Hepatocyte (in vitro differentiated cells): ENCODE measurements at regions not wholly inside any gene's neighbourhood (a gene's known extent, or its start where the extent isn't known, plus 50 kb on each side); places are given as distances from the start of the nearest gene placed in this dataset.
"Not testable (repeated sequence)": the region's sequence is repeated elsewhere in the genome, so short reads cannot be mapped to it uniquely, and the experiment has no call there.

Experiments
- DNase-seq: peaks from one replicate; pipeline ENCODE4 v3.0.0-alpha.2; 2016; ENCODE audit warnings: low spot score
- H2AFZ ChIP-seq: fragments of 200-600 bp; sonication (generic); 2 replicates; pipeline ENCODE4 v1.6.0; 2016; ENCODE audit warnings: antibody characterized with exemption, mild to moderate bottlenecking
- H3K27ac ChIP-seq: fragments of 200-600 bp; sonication (generic); 2 replicates; pipeline ENCODE4 v1.5.1; 2016; ENCODE audit warnings: mild to moderate bottlenecking
- H3K27me3 ChIP-seq: fragments of 200-600 bp; sonication (generic); 2 replicates; pipeline ENCODE4 v1.6.1; 2016
- H3K36me3 ChIP-seq: fragments of 200-600 bp; sonication (generic); replicated peaks from 2 replicates; pipeline ENCODE4 v1.5.1; 2016; ENCODE audit warnings: low read depth; ENCODE audit not compliant: insufficient read depth
- H3K4me1 ChIP-seq: fragments of 200-600 bp; sonication (generic); 2 replicates; pipeline ENCODE4 v1.5.1; 2016; ENCODE audit warnings: mild to moderate bottlenecking, moderate library complexity; ENCODE audit not compliant: insufficient read depth
- H3K4me2 ChIP-seq: fragments of 200-600 bp; sonication (generic); 2 replicates; pipeline ENCODE4 v1.6.0; 2016
- H3K4me3 ChIP-seq: fragments of 200-600 bp; sonication (generic); 2 replicates; pipeline ENCODE4 v1.5.1; 2016; ENCODE audit warnings: mild to moderate bottlenecking
- H3K79me2 ChIP-seq: fragments of 200-600 bp; sonication (generic); 2 replicates; pipeline ENCODE4 v1.6.0; 2017; ENCODE audit warnings: mild to moderate bottlenecking
- H3K9me2 ChIP-seq: fragments of 200-600 bp; sonication (generic); replicated peaks from 2 replicates; pipeline ENCODE4 v1.6.0; 2017; ENCODE audit warnings: mild to moderate bottlenecking; ENCODE audit not compliant: insufficient read depth
- H3K9me3 ChIP-seq: fragments of 200-600 bp; sonication (generic); 2 replicates; pipeline ENCODE4 v1.5.1; 2016; ENCODE audit warnings: low read depth, mild to moderate bottlenecking
- H4K20me1 ChIP-seq: fragments of 200-600 bp; sonication (generic); 2 replicates; pipeline ENCODE4 v1.6.0; 2016; ENCODE audit warnings: mild to moderate bottlenecking; ENCODE audit not compliant: insufficient read depth, poor library complexity, severe bottlenecking
- EZH2 ChIP-seq: fragments of 200-600 bp; sonication (generic); IDR thresholded peaks from 2 replicates; pipeline ENCODE4 v1.6.1; 2016; ENCODE audit warnings: antibody characterized with exemption, mild to moderate bottlenecking, borderline replicate concordance
- EZH2phosphoT487 ChIP-seq: fragments of 200-600 bp; sonication (generic); IDR thresholded peaks from one replicate; pipeline ENCODE4 v1.6.1; 2018; ENCODE audit warnings: antibody characterized with exemption, mild to moderate bottlenecking, low read depth, moderate library complexity; ENCODE audit not compliant: unreplicated experiment, severe bottlenecking
- WGBS: methylation state at CpG from one replicate; pipeline ENCODE4 v1.1.6; 2016; ENCODE audit warnings: low lambda C conversion rate; ENCODE audit errors: missing lambda C conversion rate; 5-methylcytosine and 5-hydroxymethylcytosine counted together
- TF ChIP-seq, protein P1 (sequence below): fragments of 200-600 bp; sonication (generic); IDR thresholded peaks from 2 replicates; pipeline ENCODE4 v1.5.1; 2016; ENCODE audit warnings: antibody characterized with exemption, mild to moderate bottlenecking; ENCODE audit not compliant: poor library complexity

GRCh38 chr14:55794655-55795595 is 214.9 kb downstream of the KTN1 start:
- DNase-seq: peak; percentile 53
- TF ChIP-seq, protein P1, sequence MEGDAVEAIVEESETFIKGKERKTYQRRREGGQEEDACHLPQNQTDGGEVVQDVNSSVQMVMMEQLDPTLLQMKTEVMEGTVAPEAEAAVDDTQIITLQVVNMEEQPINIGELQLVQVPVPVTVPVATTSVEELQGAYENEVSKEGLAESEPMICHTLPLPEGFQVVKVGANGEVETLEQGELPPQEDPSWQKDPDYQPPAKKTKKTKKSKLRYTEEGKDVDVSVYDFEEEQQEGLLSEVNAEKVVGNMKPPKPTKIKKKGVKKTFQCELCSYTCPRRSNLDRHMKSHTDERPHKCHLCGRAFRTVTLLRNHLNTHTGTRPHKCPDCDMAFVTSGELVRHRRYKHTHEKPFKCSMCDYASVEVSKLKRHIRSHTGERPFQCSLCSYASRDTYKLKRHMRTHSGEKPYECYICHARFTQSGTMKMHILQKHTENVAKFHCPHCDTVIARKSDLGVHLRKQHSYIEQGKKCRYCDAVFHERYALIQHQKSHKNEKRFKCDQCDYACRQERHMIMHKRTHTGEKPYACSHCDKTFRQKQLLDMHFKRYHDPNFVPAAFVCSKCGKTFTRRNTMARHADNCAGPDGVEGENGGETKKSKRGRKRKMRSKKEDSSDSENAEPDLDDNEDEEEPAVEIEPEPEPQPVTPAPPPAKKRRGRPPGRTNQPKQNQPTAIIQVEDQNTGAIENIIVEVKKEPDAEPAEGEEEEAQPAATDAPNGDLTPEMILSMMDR: no peak
- TF ChIP-seq EZH2 (no peak), EZH2phosphoT487 (no peak)
- no peak overlapping the region for H3K27ac ChIP-seq
- no peaks in the 10 kb centered on the region for H3K9me3 ChIP-seq
- H3K27me3 ChIP-seq: no peaks in the 10 kb centered on the region
- H3K4me2 ChIP-seq: no peak overlapping the region
- no peaks in the 10 kb centered on the region for H3K79me2 ChIP-seq
- WGBS: 82% methylated on average over 6 of the region's 6 CpGs
- H3K4me1 ChIP-seq: peaks cover 16% of the 10 kb centered on the region
- H2AFZ ChIP-seq: no peak overlapping the region
- no peaks in the 10 kb centered on the region for H4K20me1 ChIP-seq
- H3K9me2 ChIP-seq: no peaks in the 10 kb centered on the region
- H3K36me3 ChIP-seq: no peaks in the 10 kb centered on the region
- no peak overlapping the region for H3K4me3 ChIP-seq

- H3K4me2 ChIP-seq, H4K20me1 ChIP-seq, H3K27me3 ChIP-seq, H3K36me3 ChIP-seq, H3K9me2 ChIP-seq, H3K4me3 ChIP-seq, H3K9me3 ChIP-seq, H3K79me2 ChIP-seq, H3K27ac ChIP-seq, DNase-seq, H2AFZ ChIP-seq: not testable (repeated sequence)
- 87% methylated on average over 3 of the region's 3 CpGs for WGBS
- peaks cover 16% of the 10 kb centered on the region for H3K4me1 ChIP-seq
These were observed 216.5 kb downstream of the KTN1 start for GRCh38 chr14:55796513-55796912.

DNA sequence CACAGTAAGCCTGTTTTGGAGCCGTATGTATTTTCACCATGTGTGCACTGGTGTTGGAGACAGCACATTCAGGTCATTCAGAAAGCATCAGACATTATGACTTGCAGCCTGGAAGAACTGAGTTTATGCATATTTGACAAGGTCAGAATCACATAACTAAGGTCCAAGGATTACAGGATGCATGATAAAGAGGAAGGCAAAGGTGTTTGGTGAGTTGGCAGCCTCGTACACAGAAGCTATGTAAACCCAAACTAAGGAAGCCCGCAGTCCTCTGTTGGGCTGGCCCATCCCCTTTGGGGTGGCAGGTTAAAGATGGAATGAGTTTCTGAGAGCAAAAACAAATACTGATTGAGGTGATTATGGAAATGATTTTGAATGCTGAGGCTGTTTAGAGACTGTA is 218.4 kb downstream of the KTN1 start:
- Histone ChIP-seq H3K79me2 (no peaks in the 10 kb centered on the region), H3K9me3 (no peaks in the 10 kb centered on the region), H2AFZ (no peak overlapping the region), H4K20me1 (no peaks in the 10 kb centered on the region), H3K4me2 (no peak overlapping the region), H3K4me3 (no peak overlapping the region), H3K36me3 (no peaks in the 10 kb centered on the region), H3K27ac (no peak overlapping the region), H3K27me3 (no peaks in the 10 kb centered on the region), H3K4me1 (peaks cover 18% of the 10 kb centered on the region), H3K9me2 (no peaks in the 10 kb centered on the region)
- TF ChIP-seq, protein P1: no peak
- 58% methylated on average over 3 of the region's 3 CpGs for WGBS
- no peak for DNase-seq

GRCh38 chr14:55799508-55800095 is 219.6 kb downstream of the KTN1 start:
- no peak for DNase-seq
- Histone ChIP-seq H3K79me2 (no peaks in the 10 kb centered on the region), H4K20me1 (no peaks in the 10 kb centered on the region), H3K36me3 (no peaks in the 10 kb centered on the region), H3K4me2 (no peak overlapping the region), H3K4me3 (no peak overlapping the region), H3K9me3 (no peaks in the 10 kb centered on the region), H3K9me2 (no peaks in the 10 kb centered on the region), H2AFZ (no peak overlapping the region), H3K27me3 (no peaks in the 10 kb centered on the region), H3K4me1 (peaks cover 21% of the 10 kb centered on the region), H3K27ac (peak overlapping the region; percentile 43)
- 74% methylated on average over 3 of the region's 3 CpGs for WGBS
- TF ChIP-seq EZH2 (no peak), EZH2phosphoT487 (no peak)
- TF ChIP-seq, protein P1: no peak
